GM23338 (cell line): ENCODE measurements at regions not wholly inside any gene's neighbourhood (a gene's known extent, or its start where the extent isn't known, plus 50 kb on each side); places are given as distances from the start of the nearest gene placed in this dataset.

Source experiments
- ATAC-seq: fragments of 200-7000 bp; cut with Tn5 transposase; 3 replicates; pipeline ENCODE4 v1.9.1; 2020
- DNase-seq: peaks from one replicate; pipeline ENCODE4 v3.0.0-alpha.2; 2015; ENCODE audit warnings: low spot score
- H2AFZ ChIP-seq: fragments of 200-600 bp; sonication (generic); 2 replicates; pipeline ENCODE4 v1.8.0; 2016; ENCODE audit warnings: antibody characterized with exemption, mild to moderate bottlenecking, moderate library complexity
- H3F3A ChIP-seq: fragments of 200-600 bp; sonication (generic); replicated peaks from 2 replicates; pipeline ENCODE4 v1.8.0; 2017; ENCODE audit warnings: antibody characterized with exemption, mixed run types, low read depth
- H3K27ac ChIP-seq: fragments of 200-600 bp; sonication (generic); 2 replicates; pipeline ENCODE4 v1.6.1; 2016; ENCODE audit warnings: low read depth
- H3K27me3 ChIP-seq: fragments of 200-600 bp; sonication (generic); 2 replicates; pipeline ENCODE4 v1.8.0; 2016; ENCODE audit warnings: mild to moderate bottlenecking, mixed run types, moderate library complexity; ENCODE audit not compliant: insufficient read depth
- H3K36me3 ChIP-seq: fragments of 200-600 bp; sonication (generic); 2 replicates; pipeline ENCODE4 v1.8.0; 2016; ENCODE audit warnings: mild to moderate bottlenecking; ENCODE audit not compliant: insufficient read depth
- H3K4me1 ChIP-seq: fragments of 200-600 bp; sonication (generic); 2 replicates; pipeline ENCODE4 v1.8.0; 2016; ENCODE audit warnings: mild to moderate bottlenecking, moderate library complexity; ENCODE audit not compliant: insufficient read depth
- H3K4me2 ChIP-seq: fragments of 200-600 bp; sonication (generic); 2 replicates; pipeline ENCODE4 v1.7.1; 2017; ENCODE audit warnings: mixed run types
- H3K4me3 ChIP-seq: fragments of 200-600 bp; sonication (generic); 2 replicates; pipeline ENCODE4 v1.6.1; 2016; ENCODE audit warnings: mixed run types
- H3K79me2 ChIP-seq: fragments of 200-600 bp; sonication (generic); replicated peaks from 2 replicates; pipeline ENCODE4 v1.8.0; 2017; ENCODE audit warnings: mild to moderate bottlenecking; ENCODE audit not compliant: insufficient read depth
- H3K9me2 ChIP-seq: fragments of 200-600 bp; sonication (generic); 2 replicates; pipeline ENCODE4 v1.8.0; 2017; ENCODE audit not compliant: insufficient read depth
- H4K20me1 ChIP-seq: fragments of 200-600 bp; sonication (generic); replicated peaks from 2 replicates; pipeline ENCODE4 v1.8.0; 2017; ENCODE audit warnings: mild to moderate bottlenecking; ENCODE audit not compliant: insufficient read depth
- H3K27ac Mint-ChIP-seq: 2 replicates; pipeline ENCODE4 v1.8.0; 2020; ENCODE audit warnings: inconsistent platforms, mild to moderate bottlenecking, moderate library complexity, mixed read lengths
- H3K27me3 Mint-ChIP-seq: 3 replicates; pipeline ENCODE4 v1.8.0; 2022; ENCODE audit warnings: low read depth, mild to moderate bottlenecking, moderate library complexity, mixed read lengths, inconsistent platforms; ENCODE audit not compliant: insufficient read depth, poor library complexity
- H3K36me3 Mint-ChIP-seq: 3 replicates; pipeline ENCODE4 v1.8.0; 2021; ENCODE audit warnings: low read depth, mild to moderate bottlenecking, inconsistent platforms, moderate library complexity, mixed read lengths
- H3K4me1 Mint-ChIP-seq: 3 replicates; pipeline ENCODE4 v1.8.0; 2020; ENCODE audit warnings: mild to moderate bottlenecking, inconsistent platforms, mixed read lengths
- H3K4me3 Mint-ChIP-seq: 3 replicates; pipeline ENCODE4 v1.8.0; 2021; ENCODE audit warnings: moderate library complexity, mild to moderate bottlenecking, inconsistent platforms, mixed read lengths
- H3K9me3 Mint-ChIP-seq: 3 replicates; pipeline ENCODE4 v1.8.0; 2020; ENCODE audit warnings: moderate library complexity, mild to moderate bottlenecking, inconsistent platforms, mixed read lengths
- CREB1 ChIP-seq: fragments of 250-450 bp; sonication (Bioruptor Pico); IDR thresholded peaks from 2 replicates; pipeline ENCODE4 v1.5.0; 2020; ENCODE audit warnings: low read depth, mild to moderate bottlenecking, moderate library complexity
- CTCF ChIP-seq, 2 experiments: fragments of 200-600 bp in 1 of 2; sonication (generic) in 1 of 2; conservative IDR thresholded peaks; 2 replicates each; pipeline versions ENCODE4 v1.5.1 to v1.6.1; 2016 to 2017; ENCODE audit warnings: antibody characterized with exemption in 2 of 2, low read depth in 2 of 2, mild to moderate bottlenecking in 2 of 2, moderate library complexity in 1 of 2
- EZH2 ChIP-seq: fragments of 200-600 bp; sonication (generic); IDR thresholded peaks from one replicate; pipeline ENCODE4 v1.8.0; 2017; ENCODE audit warnings: antibody characterized with exemption, mild to moderate bottlenecking, low read depth; ENCODE audit not compliant: unreplicated experiment
- EZH2phosphoT487 ChIP-seq: fragments of 200-600 bp; sonication (generic); IDR thresholded peaks from one replicate; pipeline ENCODE4 v1.8.1; 2018; ENCODE audit warnings: antibody characterized with exemption; ENCODE audit not compliant: unreplicated experiment
- JUNB ChIP-seq: IDR thresholded peaks from one replicate; pipeline ENCODE4 v1.6.1; 2016; ENCODE audit warnings: antibody characterized with exemption; ENCODE audit not compliant: unreplicated experiment
- NANOG ChIP-seq: IDR thresholded peaks from 2 replicates; pipeline ENCODE4 v1.6.1; 2016; ENCODE audit warnings: antibody characterized with exemption, borderline replicate concordance
- POLR2AphosphoS5 ChIP-seq: IDR thresholded peaks from 2 replicates; pipeline ENCODE4 v1.6.1; 2016; ENCODE audit warnings: antibody characterized with exemption, low read depth
- STAT1 ChIP-seq: IDR thresholded peaks from one replicate; pipeline ENCODE4 v1.6.1; 2016; ENCODE audit warnings: antibody characterized with exemption; ENCODE audit not compliant: unreplicated experiment
- ZNF114 ChIP-seq: fragments of 250-450 bp; sonication (Bioruptor Pico); IDR thresholded peaks from 2 replicates; pipeline ENCODE4 v1.5.0; 2020; ENCODE audit warnings: mild to moderate bottlenecking, moderate library complexity
- ZNF331 ChIP-seq: fragments of 250-450 bp; sonication (Bioruptor Pico); IDR thresholded peaks from 2 replicates; pipeline ENCODE4 v1.5.0; 2020; ENCODE audit warnings: low read depth, mild to moderate bottlenecking, moderate library complexity
- TF ChIP-seq, protein P1 (sequence below): IDR thresholded peaks from one replicate; pipeline ENCODE4 v1.6.1; 2018; ENCODE audit warnings: antibody characterized with exemption; ENCODE audit not compliant: unreplicated experiment
- TF ChIP-seq, protein P2 (sequence below): fragments of 250-450 bp; sonication (Bioruptor Pico); IDR thresholded peaks from 2 replicates; pipeline ENCODE4 v1.5.0; 2020; ENCODE audit warnings: mild to moderate bottlenecking, moderate library complexity
- TF ChIP-seq, protein P3 (sequence below): IDR thresholded peaks from 2 replicates; pipeline ENCODE4 v1.6.1; 2016; ENCODE audit warnings: antibody characterized with exemption

DNA sequence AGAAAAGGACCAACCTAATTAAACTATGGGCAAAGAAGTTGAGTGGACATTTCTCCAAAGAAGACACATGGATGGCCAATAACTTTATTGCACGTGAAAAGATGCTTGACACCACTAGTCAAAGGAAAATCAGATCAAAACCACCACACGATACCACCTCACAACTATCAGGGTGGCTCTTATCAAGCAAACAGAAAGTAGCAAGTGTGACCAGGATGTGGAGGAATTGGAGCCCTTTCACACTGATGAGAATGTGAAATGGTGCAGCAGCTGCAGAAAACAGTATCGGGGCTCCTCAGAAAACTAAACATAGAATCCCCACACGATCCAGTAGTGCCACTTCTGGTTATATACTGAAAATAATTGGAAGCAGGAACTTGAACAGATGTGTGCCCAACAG is 72.2 kb upstream of the ALKAL2 start:
- H3K79me2 ChIP-seq, result no peaks in the 10 kb centered on the region
- Mint-ChIP-seq H3K4me3 (no peak overlapping the region), H3K9me3 (no peaks in the 10 kb centered on the region; the same call in 2 of the 3 replicates), H3K27me3 (peaks cover 4% of the 10 kb centered on the region), H3K4me1 (no peaks in the 10 kb centered on the region), H3K36me3 (no peaks in the 10 kb centered on the region), H3K27ac (no peak overlapping the region)
- H3F3A ChIP-seq, result no peaks in the 10 kb centered on the region
- no peak overlapping the region for H2AFZ ChIP-seq
- no peaks in the 10 kb centered on the region; the same call in 1 of the 2 replicates for H3K36me3 ChIP-seq
- no peak overlapping the region for H3K4me2 ChIP-seq
- ATAC-seq (no peak), DNase-seq (no peak)
- H3K9me2 ChIP-seq, result 0 out of 2 replicates have a peak, but pooled peaks cover 2% of the 10 kb centered on the region
- H4K20me1 ChIP-seq, result no peaks in the 10 kb centered on the region
- no peak for TF ChIP-seq EZH2phosphoT487
- TF ChIP-seq CTCF (conservative IDR thresholded peaks at IDR 0.05; ENCODE audit: low read depth in 2 of 2), result no peak
- TF ChIP-seq, protein P1, sequence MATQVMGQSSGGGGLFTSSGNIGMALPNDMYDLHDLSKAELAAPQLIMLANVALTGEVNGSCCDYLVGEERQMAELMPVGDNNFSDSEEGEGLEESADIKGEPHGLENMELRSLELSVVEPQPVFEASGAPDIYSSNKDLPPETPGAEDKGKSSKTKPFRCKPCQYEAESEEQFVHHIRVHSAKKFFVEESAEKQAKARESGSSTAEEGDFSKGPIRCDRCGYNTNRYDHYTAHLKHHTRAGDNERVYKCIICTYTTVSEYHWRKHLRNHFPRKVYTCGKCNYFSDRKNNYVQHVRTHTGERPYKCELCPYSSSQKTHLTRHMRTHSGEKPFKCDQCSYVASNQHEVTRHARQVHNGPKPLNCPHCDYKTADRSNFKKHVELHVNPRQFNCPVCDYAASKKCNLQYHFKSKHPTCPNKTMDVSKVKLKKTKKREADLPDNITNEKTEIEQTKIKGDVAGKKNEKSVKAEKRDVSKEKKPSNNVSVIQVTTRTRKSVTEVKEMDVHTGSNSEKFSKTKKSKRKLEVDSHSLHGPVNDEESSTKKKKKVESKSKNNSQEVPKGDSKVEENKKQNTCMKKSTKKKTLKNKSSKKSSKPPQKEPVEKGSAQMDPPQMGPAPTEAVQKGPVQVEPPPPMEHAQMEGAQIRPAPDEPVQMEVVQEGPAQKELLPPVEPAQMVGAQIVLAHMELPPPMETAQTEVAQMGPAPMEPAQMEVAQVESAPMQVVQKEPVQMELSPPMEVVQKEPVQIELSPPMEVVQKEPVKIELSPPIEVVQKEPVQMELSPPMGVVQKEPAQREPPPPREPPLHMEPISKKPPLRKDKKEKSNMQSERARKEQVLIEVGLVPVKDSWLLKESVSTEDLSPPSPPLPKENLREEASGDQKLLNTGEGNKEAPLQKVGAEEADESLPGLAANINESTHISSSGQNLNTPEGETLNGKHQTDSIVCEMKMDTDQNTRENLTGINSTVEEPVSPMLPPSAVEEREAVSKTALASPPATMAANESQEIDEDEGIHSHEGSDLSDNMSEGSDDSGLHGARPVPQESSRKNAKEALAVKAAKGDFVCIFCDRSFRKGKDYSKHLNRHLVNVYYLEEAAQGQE, result no peak
- TF ChIP-seq ZNF331 (CRISPR knock-in tag), result no peak
- TF ChIP-seq, protein P2, sequence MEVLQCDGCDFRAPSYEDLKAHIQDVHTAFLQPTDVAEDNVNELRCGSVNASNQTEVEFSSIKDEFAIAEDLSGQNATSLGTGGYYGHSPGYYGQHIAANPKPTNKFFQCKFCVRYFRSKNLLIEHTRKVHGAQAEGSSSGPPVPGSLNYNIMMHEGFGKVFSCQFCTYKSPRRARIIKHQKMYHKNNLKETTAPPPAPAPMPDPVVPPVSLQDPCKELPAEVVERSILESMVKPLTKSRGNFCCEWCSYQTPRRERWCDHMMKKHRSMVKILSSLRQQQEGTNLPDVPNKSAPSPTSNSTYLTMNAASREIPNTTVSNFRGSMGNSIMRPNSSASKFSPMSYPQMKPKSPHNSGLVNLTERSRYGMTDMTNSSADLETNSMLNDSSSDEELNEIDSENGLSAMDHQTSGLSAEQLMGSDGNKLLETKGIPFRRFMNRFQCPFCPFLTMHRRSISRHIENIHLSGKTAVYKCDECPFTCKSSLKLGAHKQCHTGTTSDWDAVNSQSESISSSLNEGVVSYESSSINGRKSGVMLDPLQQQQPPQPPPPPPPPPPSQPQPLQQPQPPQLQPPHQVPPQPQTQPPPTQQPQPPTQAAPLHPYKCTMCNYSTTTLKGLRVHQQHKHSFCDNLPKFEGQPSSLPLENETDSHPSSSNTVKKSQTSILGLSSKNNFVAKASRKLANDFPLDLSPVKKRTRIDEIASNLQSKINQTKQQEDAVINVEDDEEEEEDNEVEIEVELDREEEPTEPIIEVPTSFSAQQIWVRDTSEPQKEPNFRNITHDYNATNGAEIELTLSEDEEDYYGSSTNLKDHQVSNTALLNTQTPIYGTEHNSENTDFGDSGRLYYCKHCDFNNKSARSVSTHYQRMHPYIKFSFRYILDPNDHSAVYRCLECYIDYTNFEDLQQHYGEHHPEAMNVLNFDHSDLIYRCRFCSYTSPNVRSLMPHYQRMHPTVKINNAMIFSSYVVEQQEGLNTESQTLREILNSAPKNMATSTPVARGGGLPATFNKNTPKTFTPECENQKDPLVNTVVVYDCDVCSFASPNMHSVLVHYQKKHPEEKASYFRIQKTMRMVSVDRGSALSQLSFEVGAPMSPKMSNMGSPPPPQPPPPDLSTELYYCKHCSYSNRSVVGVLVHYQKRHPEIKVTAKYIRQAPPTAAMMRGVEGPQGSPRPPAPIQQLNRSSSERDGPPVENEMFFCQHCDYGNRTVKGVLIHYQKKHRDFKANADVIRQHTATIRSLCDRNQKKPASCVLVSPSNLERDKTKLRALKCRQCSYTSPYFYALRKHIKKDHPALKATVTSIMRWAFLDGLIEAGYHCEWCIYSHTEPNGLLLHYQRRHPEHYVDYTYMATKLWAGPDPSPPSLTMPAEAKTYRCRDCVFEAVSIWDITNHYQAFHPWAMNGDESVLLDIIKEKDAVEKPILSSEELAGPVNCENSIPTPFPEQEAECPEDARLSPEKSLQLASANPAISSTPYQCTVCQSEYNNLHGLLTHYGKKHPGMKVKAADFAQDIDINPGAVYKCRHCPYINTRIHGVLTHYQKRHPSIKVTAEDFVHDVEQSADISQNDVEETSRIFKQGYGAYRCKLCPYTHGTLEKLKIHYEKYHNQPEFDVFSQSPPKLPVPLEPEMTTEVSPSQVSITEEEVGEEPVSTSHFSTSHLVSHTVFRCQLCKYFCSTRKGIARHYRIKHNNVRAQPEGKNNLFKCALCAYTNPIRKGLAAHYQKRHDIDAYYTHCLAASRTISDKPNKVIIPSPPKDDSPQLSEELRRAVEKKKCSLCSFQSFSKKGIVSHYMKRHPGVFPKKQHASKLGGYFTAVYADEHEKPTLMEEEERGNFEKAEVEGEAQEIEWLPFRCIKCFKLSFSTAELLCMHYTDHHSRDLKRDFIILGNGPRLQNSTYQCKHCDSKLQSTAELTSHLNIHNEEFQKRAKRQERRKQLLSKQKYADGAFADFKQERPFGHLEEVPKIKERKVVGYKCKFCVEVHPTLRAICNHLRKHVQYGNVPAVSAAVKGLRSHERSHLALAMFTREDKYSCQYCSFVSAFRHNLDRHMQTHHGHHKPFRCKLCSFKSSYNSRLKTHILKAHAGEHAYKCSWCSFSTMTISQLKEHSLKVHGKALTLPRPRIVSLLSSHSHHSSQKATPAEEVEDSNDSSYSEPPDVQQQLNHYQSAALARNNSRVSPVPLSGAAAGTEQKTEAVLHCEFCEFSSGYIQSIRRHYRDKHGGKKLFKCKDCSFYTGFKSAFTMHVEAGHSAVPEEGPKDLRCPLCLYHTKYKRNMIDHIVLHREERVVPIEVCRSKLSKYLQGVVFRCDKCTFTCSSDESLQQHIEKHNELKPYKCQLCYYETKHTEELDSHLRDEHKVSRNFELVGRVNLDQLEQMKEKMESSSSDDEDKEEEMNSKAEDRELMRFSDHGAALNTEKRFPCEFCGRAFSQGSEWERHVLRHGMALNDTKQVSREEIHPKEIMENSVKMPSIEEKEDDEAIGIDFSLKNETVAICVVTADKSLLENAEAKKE (CRISPR knock-in tag), result no peak
- no peak for TF ChIP-seq NANOG
- TF ChIP-seq JUNB, result no peak
- TF ChIP-seq, protein P3, sequence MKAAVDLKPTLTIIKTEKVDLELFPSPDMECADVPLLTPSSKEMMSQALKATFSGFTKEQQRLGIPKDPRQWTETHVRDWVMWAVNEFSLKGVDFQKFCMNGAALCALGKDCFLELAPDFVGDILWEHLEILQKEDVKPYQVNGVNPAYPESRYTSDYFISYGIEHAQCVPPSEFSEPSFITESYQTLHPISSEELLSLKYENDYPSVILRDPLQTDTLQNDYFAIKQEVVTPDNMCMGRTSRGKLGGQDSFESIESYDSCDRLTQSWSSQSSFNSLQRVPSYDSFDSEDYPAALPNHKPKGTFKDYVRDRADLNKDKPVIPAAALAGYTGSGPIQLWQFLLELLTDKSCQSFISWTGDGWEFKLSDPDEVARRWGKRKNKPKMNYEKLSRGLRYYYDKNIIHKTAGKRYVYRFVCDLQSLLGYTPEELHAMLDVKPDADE, result no peak
- TF ChIP-seq STAT1, result no peak
- no peak for TF ChIP-seq EZH2
- no peak for TF ChIP-seq CREB1 (CRISPR knock-in tag)
- TF ChIP-seq ZNF114 (CRISPR knock-in tag), result no peak
- no peak for TF ChIP-seq POLR2AphosphoS5
- H3K27ac ChIP-seq, result no peak overlapping the region
- H3K27me3 ChIP-seq, result no peaks in the 10 kb centered on the region
- no peaks in the 10 kb centered on the region for H3K4me1 ChIP-seq
- no peak overlapping the region for H3K4me3 ChIP-seq
